Ovary (tissue), 3 donors: ENCODE measurements at regions not wholly inside any gene's neighbourhood (a gene's known extent, or its start where the extent isn't known, plus 50 kb on each side); places are given as distances from the start of the nearest gene placed in this dataset.

Experiments
- CTCF ChIP-seq, 3 donors: fragments of 450-650 bp in 2 of 3; fragments of 200-600 bp in 1 of 3; IDR thresholded peaks; one replicate each; pipeline versions ENCODE4 v1.5.1 to v1.8.0; 2016 to 2022; ENCODE audit warnings: antibody characterized with exemption in 3 of 3, mild to moderate bottlenecking in 1 of 3
- POLR2A ChIP-seq: fragments of 450-650 bp; IDR thresholded peaks from one replicate; pipeline ENCODE4 v1.6.1; 2017; ENCODE audit warnings: antibody characterized with exemption, mild to moderate bottlenecking, moderate library complexity
- donor health status: DM: no; HTN: no; CAD: no.

- TF ChIP-seq CTCF (IDR thresholded peaks at IDR 0.05) (no peak), POLR2A (no peak)
Measured at GRCh38 chr13:109881961-109882558, 95.7 kb upstream of the IRS2 start.
